Astrocyte (in vitro differentiated cells and primary cell): ENCODE measurements at regions not wholly inside any gene's neighbourhood (a gene's known extent, or its start where the extent isn't known, plus 50 kb on each side); places are given as distances from the start of the nearest gene placed in this dataset.

Experiments used
- DNase-seq: peaks from one replicate; pipeline ENCODE4 v3.0.0-alpha.2; 2010; ENCODE audit warnings: low read depth
- FAIRE-seq: peaks from 2 replicates; lab custom pipeline; 2011; peaks lifted over from hg19 to GRCh38; lab: Jason Lieb, UNC
- H2AFZ ChIP-seq: 2 replicates; pipeline ENCODE4 v1.6.0; 2012; ENCODE audit warnings: low read depth, low read length, inconsistent platforms
- H3K27ac ChIP-seq: 2 replicates; pipeline ENCODE4 v1.5.1; 2011; ENCODE audit warnings: low read depth, low read length, inconsistent platforms
- H3K27me3 ChIP-seq: 2 replicates; pipeline ENCODE4 v1.6.0; 2011; ENCODE audit warnings: low read length, inconsistent platforms; ENCODE audit not compliant: insufficient read depth
- H3K36me3 ChIP-seq: 2 replicates; pipeline ENCODE4 v1.5.1; 2011; ENCODE audit warnings: low read length, inconsistent platforms; ENCODE audit not compliant: insufficient read depth
- H3K4me1 ChIP-seq: 2 replicates; pipeline ENCODE4 v1.5.1; 2011; ENCODE audit warnings: low read length, inconsistent platforms; ENCODE audit not compliant: insufficient read depth
- H3K4me2 ChIP-seq: 2 replicates; pipeline ENCODE4 v1.6.0; 2012; ENCODE audit warnings: low read length, inconsistent platforms
- H3K4me3 ChIP-seq: 2 replicates; pipeline ENCODE4 v1.5.1; 2011; ENCODE audit warnings: low read depth, mild to moderate bottlenecking, low read length, inconsistent platforms; ENCODE audit not compliant: insufficient read depth
- H3K79me2 ChIP-seq: 2 replicates; pipeline ENCODE4 v1.6.0; 2012; ENCODE audit warnings: mild to moderate bottlenecking, low read length, inconsistent platforms; ENCODE audit not compliant: insufficient read depth
- H3K9ac ChIP-seq: 2 replicates; pipeline ENCODE4 v1.6.0; 2012; ENCODE audit warnings: mild to moderate bottlenecking, low read length, inconsistent platforms
- H3K9me3 ChIP-seq: 2 replicates; pipeline ENCODE4 v1.5.1; 2012; ENCODE audit warnings: low read depth, mild to moderate bottlenecking, low read length, inconsistent platforms; ENCODE audit not compliant: insufficient read depth
- H4K20me1 ChIP-seq: 2 replicates; pipeline ENCODE4 v1.6.0; 2012; ENCODE audit warnings: low read length, inconsistent platforms; ENCODE audit not compliant: insufficient read depth
- H3K27ac Mint-ChIP-seq: one replicate; pipeline ENCODE4 v1.8.0; 2021; ENCODE audit warnings: mild to moderate bottlenecking, mixed read lengths; ENCODE audit not compliant: unreplicated experiment
- H3K27me3 Mint-ChIP-seq: one replicate; pipeline ENCODE4 v1.8.0; 2021; ENCODE audit warnings: low read depth, mixed read lengths; ENCODE audit not compliant: unreplicated experiment
- H3K36me3 Mint-ChIP-seq: one replicate; pipeline ENCODE4 v1.8.0; 2021; ENCODE audit warnings: low read depth, mixed read lengths; ENCODE audit not compliant: unreplicated experiment
- H3K4me1 Mint-ChIP-seq: one replicate; pipeline ENCODE4 v1.8.0; 2021; ENCODE audit warnings: low read depth, mixed read lengths; ENCODE audit not compliant: unreplicated experiment
- H3K4me3 Mint-ChIP-seq: one replicate; pipeline ENCODE4 v1.8.0; 2021; ENCODE audit warnings: mild to moderate bottlenecking, moderate library complexity, mixed read lengths; ENCODE audit not compliant: unreplicated experiment
- H3K9me3 Mint-ChIP-seq: one replicate; pipeline ENCODE4 v1.8.0; 2021; ENCODE audit warnings: mild to moderate bottlenecking, mixed read lengths; ENCODE audit not compliant: unreplicated experiment
- CTCF ChIP-seq: IDR thresholded peaks from 2 replicates; pipeline ENCODE4 v1.5.1; 2011; ENCODE audit warnings: low read depth, mild to moderate bottlenecking, inconsistent platforms, low read length, moderate library complexity; ENCODE audit not compliant: insufficient read depth
- EZH2 ChIP-seq: IDR thresholded peaks from 2 replicates; pipeline ENCODE4 v1.6.1; 2012; ENCODE audit warnings: mild to moderate bottlenecking, low read length, inconsistent platforms; ENCODE audit not compliant: insufficient read depth

- no peak overlapping the region for H3K4me2 ChIP-seq
- no peaks in the 10 kb centered on the region for H3K9me3 ChIP-seq
- FAIRE-seq = no peak
Observed at GRCh38 chr21:43300496-43301408, 126.2 kb downstream of the SIK1 start.

DNA sequence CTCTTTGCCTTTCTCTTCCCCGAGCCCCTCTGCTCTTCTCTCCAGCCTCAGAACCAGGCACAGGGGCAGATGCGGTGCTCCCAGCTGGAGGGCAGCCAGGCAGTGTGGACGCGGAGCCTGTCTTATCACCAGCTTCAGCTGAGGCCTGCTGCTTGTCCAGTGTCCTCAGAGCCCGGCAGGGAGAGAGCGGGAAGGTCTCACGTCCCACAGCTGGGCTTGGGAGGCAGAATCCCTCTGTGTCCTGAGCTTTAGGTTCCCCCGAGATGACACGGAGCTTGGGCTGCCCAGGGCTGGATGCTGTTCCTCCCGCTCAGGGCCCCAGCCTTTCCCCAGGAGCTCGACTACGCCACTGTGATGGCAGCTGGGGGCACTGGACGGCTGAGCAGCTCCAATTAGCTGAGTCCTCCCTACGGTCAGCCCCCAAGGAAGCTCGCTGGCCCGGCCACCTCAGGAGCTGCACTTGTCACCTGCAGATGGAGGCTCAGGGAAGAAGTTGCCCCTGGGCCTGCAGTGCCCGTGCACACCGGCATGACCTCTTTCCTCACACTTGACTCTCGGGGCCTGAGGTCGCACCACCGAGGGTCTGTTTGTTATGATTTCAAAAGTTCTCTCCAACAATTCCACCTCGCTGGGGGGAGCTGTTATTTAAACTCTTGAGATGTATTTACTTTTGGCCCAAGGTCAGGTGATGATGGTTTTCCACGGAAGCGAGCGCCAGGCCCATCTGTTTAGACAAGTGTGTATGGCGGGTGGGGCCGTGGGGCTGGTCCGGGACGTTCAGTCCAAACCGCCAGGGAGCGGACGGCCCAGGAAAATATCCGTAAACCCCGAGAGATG lies 127.3 kb downstream of the SIK1 start:
- peaks cover 34% of the 10 kb centered on the region for H3K27me3 Mint-ChIP-seq
- H3K27ac Mint-ChIP-seq = no peak overlapping the region
- no peak for FAIRE-seq

More at GRCh38 chr21:43300496-43301408, 126.2 kb downstream of the SIK1 start:
- Mint-ChIP-seq H3K4me1 (no peaks in the 10 kb centered on the region), H3K36me3 (no peaks in the 10 kb centered on the region), H3K4me3 (no peak overlapping the region), H3K27me3 (peaks cover 26% of the 10 kb centered on the region), H3K9me3 (peaks cover 5% of the 10 kb centered on the region), H3K27ac (no peak overlapping the region)
- no peak for DNase-seq
- Histone ChIP-seq H3K9ac (no peak overlapping the region), H2AFZ (no peak overlapping the region), H3K27me3 (no peaks in the 10 kb centered on the region), H3K79me2 (no peaks in the 10 kb centered on the region), H3K4me3 (no peak overlapping the region), H3K4me1 (no peaks in the 10 kb centered on the region), H3K36me3 (no peaks in the 10 kb centered on the region), H3K27ac (no peak overlapping the region), H4K20me1 (no peaks in the 10 kb centered on the region)
- TF ChIP-seq EZH2 = no peak

More for the DNA sequence above, 127.3 kb downstream of the SIK1 start:
- H4K20me1 ChIP-seq = no peaks in the 10 kb centered on the region
- H3K4me1 Mint-ChIP-seq = no peaks in the 10 kb centered on the region
- H3K9me3 ChIP-seq = peaks cover 5% of the 10 kb centered on the region
- no peak overlapping the region for H3K9ac ChIP-seq
- H3K27me3 ChIP-seq = peaks cover 4% of the 10 kb centered on the region
- no peak for TF ChIP-seq CTCF
- no peaks in the 10 kb centered on the region for H3K36me3 ChIP-seq
- H2AFZ ChIP-seq = no peak overlapping the region
- no peak for DNase-seq
- no peaks in the 10 kb centered on the region for H3K79me2 ChIP-seq
- peaks cover 7% of the 10 kb centered on the region for H3K9me3 Mint-ChIP-seq
- no peak overlapping the region for H3K4me3 ChIP-seq
- no peak overlapping the region for H3K4me2 ChIP-seq
- H3K27ac ChIP-seq = no peak overlapping the region
- H3K36me3 Mint-ChIP-seq = no peaks in the 10 kb centered on the region
- H3K4me3 Mint-ChIP-seq = no peak overlapping the region
- no peaks in the 10 kb centered on the region for H3K4me1 ChIP-seq
